Lower leg skin (tissue), 4 donors: ENCODE measurements at regions not wholly inside any gene's neighbourhood (a gene's known extent, or its start where the extent isn't known, plus 50 kb on each side); places are given as distances from the start of the nearest gene placed in this dataset.

Experiments
- DNase-seq, 2 donors: peaks; one replicate each; pipeline ENCODE4 v3.0.0-alpha.2; 2019; ENCODE audit warnings: low spot score in 2 of 2
- H3K4me3 ChIP-seq: fragments of 200-600 bp; sonication (generic); 2 replicates; pipeline ENCODE4 v1.5.1; 2017; ENCODE audit warnings: mild to moderate bottlenecking, low read depth; ENCODE audit not compliant: poor library complexity, severe bottlenecking
- POLR2A ChIP-seq, 2 donors: fragments of 450-650 bp; IDR thresholded peaks; one replicate each; pipeline ENCODE4 v1.6.1; 2016 to 2017; ENCODE audit warnings: antibody characterized with exemption in 2 of 2, mild to moderate bottlenecking in 1 of 2, moderate library complexity in 1 of 2
- WGBS, 2 donors: methylation state at CpG; one replicate each; pipeline ENCODE4 v1.1.5; 2018; 5-methylcytosine and 5-hydroxymethylcytosine counted together
- intact Hi-C: fragments of 100-400 bp; cut with DNase I; formaldehyde crosslinking; loops from one replicate; pipeline ENCODE4 v1.15.0; 2023; ENCODE audit warnings: low total_unique reads
- TF ChIP-seq, protein P1 (sequence below), 3 donors: fragments of 450-650 bp; IDR thresholded peaks; one replicate each; pipeline ENCODE4 v1.5.1; 2016; ENCODE audit warnings: antibody characterized with exemption in 3 of 3, mild to moderate bottlenecking in 3 of 3, moderate library complexity in 2 of 3

DNA sequence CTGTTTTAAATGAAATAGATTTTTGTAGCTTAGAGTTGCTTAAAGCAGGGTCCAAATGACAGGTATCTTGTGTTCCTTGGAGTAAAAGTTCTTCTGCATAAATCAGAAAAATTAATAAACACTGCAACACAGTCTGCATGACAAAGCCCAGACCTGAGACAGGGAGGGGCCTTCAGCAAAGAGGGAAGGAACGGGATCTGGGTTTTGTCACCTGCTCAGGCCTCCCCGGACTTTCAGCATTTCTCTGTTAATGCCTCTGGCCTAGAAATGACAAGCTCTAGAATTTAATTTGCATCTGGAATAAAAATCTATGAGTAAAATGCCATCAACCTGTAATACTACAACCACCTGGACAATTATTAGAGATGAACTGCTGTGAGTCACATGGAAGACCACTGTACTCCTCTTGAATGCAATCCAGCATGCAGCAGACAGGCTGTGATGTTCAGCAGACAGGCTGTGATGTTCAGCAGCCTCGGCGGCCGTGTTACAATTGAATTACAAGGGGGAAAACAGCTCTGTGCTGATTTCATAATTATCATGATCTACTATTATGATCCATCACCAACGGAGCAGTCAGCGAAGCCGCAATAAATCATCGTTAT is 170.2 kb downstream of the TOX3 start:
- DNase-seq = no peak
- TF ChIP-seq, protein P1, sequence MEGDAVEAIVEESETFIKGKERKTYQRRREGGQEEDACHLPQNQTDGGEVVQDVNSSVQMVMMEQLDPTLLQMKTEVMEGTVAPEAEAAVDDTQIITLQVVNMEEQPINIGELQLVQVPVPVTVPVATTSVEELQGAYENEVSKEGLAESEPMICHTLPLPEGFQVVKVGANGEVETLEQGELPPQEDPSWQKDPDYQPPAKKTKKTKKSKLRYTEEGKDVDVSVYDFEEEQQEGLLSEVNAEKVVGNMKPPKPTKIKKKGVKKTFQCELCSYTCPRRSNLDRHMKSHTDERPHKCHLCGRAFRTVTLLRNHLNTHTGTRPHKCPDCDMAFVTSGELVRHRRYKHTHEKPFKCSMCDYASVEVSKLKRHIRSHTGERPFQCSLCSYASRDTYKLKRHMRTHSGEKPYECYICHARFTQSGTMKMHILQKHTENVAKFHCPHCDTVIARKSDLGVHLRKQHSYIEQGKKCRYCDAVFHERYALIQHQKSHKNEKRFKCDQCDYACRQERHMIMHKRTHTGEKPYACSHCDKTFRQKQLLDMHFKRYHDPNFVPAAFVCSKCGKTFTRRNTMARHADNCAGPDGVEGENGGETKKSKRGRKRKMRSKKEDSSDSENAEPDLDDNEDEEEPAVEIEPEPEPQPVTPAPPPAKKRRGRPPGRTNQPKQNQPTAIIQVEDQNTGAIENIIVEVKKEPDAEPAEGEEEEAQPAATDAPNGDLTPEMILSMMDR (IDR thresholded peaks at IDR 0.05) = no peak
- no peak for TF ChIP-seq POLR2A (IDR thresholded peaks at IDR 0.05)
- intact Hi-C loops = no loop called here
- H3K4me3 ChIP-seq = no peak overlapping the region
- 64 to 71% methylated on average over 9 of the region's 9 CpGs for WGBS, 2 donors

DNA sequence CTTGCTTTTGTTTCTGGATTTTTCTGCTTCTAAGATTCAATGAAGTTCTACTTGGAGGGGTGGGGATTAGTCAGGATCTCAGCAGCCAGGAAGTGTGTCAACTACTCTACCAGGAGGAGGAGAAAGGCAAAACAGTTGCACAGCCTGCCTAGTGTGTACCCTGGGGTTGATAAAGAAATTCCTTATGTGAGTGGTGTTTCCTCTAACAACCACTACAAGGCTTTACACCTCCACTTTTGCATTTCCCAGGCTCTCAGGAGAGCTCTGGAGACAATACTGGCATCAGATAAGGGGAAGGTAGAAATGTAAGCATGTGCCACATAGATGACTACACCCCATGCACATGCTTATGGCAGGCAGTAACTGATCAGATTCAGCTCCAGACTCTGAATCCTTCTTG is 174.6 kb downstream of the TOX3 start:
- DNase-seq = no peak
- intact Hi-C loops = no loop called here
- TF ChIP-seq, protein P1 (IDR thresholded peaks at IDR 0.05) = no peak
- no peak for TF ChIP-seq POLR2A (IDR thresholded peaks at IDR 0.05)
- H3K4me3 ChIP-seq = no peak overlapping the region

DNA sequence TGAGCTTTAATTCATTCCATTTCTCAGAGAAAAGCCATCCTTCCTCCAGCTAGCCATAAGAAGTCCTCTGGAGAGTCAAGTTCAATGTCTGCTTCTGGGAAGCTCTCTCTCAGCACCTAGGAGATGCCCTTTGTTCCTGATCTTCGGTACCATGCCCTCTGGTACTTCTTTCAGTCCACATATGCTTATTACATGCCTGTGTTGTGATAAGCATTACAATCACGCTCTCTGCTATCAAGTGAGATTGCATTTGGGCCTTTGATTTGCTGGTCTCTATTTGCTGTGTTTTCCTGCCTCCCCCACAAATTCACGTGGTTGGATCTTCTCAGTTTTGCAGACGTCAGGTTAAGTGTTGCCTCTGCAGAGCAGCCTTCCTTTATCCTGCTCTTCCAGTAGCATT is 178.1 kb downstream of the TOX3 start:
- intact Hi-C loops = no loop called here
- no peak for TF ChIP-seq POLR2A (IDR thresholded peaks at IDR 0.05)
- TF ChIP-seq, protein P1 (IDR thresholded peaks at IDR 0.05) = no peak
- WGBS, 2 donors = 67 to 71% methylated on average over 4 of the region's 4 CpGs
- no peak for DNase-seq
- H3K4me3 ChIP-seq = no peak overlapping the region

DNA sequence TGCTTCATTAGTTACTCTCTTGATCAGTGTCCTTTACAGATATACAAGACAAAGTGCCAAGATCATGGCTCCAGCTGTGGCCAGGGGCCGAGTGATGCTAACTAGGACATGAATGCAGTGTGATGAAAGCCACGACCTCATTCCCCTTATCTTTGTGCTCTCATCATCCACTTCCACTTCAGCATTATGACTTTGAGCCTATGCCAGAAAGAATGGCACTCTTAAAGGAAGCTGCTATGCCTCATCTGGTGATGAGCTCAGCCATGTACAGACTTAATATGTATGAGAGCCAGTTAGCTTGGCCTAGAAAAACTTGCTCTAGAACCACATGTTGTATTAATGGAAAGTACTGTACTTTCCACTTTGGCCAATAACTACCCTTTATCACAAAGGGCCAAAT is 179.1 kb downstream of the TOX3 start:
- 34 to 48% methylated on average over 2 of the region's 2 CpGs for WGBS, 2 donors
- no peak overlapping the region for H3K4me3 ChIP-seq
- no peak for TF ChIP-seq POLR2A (IDR thresholded peaks at IDR 0.05)
- TF ChIP-seq, protein P1 (IDR thresholded peaks at IDR 0.05) = no peak
- intact Hi-C loops = no loop called here
- no peak for DNase-seq

DNA sequence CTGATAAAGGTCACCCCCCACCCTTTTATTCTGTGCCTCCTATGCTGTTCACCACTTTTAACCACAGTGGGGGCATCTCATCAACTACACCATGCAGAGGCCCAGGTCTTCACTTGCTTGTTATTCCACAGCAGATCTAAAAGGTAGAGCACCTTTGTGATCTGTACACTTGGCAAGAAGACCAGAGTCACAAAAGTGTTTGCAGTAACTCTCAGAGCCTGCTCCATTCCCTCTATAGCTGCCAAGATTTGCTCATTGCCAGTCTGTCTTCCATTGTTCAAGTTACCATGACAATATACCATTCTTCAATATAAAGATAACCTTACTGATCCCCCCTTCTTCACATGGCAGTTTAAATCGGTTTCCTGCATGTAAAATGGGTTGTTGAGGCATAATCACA is 180.0 kb downstream of the TOX3 start:
- DNase-seq = no peak
- 45 to 55% methylated on average over 1 of the region's 1 CpG for WGBS, 2 donors
- no peak for TF ChIP-seq POLR2A (IDR thresholded peaks at IDR 0.05)
- TF ChIP-seq, protein P1 (IDR thresholded peaks at IDR 0.05) = no peak
- intact Hi-C loops = no loop called here
- no peak overlapping the region for H3K4me3 ChIP-seq

DNA sequence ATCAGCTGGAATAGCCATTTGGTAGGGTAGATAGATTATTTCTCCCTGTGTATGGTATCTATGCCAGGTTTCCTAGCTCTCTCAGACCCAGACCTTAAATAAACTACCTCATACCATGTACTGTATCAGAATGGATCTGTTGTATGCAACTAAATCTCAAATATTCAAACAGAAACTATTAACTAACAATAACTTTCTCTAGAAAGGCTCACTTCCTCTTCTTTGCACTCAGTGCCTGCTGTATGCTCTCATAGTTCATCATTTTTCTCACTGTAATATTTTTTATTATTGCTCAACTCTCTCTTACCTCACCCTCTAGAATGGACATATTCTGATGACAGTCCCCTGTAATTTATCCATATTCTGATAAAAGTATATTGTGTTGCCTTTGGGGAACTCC is 182.4 kb downstream of the TOX3 start:
- TF ChIP-seq POLR2A (IDR thresholded peaks at IDR 0.05) = no peak
- TF ChIP-seq, protein P1 (IDR thresholded peaks at IDR 0.05) = no peak
- no peak overlapping the region for H3K4me3 ChIP-seq
- intact Hi-C loops = no loop called here
- DNase-seq = no peak
